Mesothelial cell of epicardium (in vitro differentiated cells): ENCODE measurements at regions not wholly inside any gene's neighbourhood (a gene's known extent, or its start where the extent isn't known, plus 50 kb on each side); places are given as distances from the start of the nearest gene placed in this dataset.

Experiments used
- DNase-seq, 2 experiments: peaks; one replicate each; pipeline ENCODE4 v3.0.0; 2021; ENCODE audit warnings: low spot score in 2 of 2; ENCODE audit not compliant: unreplicated experiment in 2 of 2
- H3K27ac Mint-ChIP-seq: 2 replicates; pipeline ENCODE4 v1.8.0; 2021; ENCODE audit warnings: mixed read lengths
- H3K27me3 Mint-ChIP-seq: 2 replicates; pipeline ENCODE4 v1.8.0; 2021; ENCODE audit warnings: low read depth, mixed read lengths
- H3K36me3 Mint-ChIP-seq: 2 replicates; pipeline ENCODE4 v1.8.0; 2021; ENCODE audit warnings: mixed read lengths
- H3K4me1 Mint-ChIP-seq: 2 replicates; pipeline ENCODE4 v1.8.0; 2021; ENCODE audit warnings: mixed read lengths
- H3K4me3 Mint-ChIP-seq: 2 replicates; pipeline ENCODE4 v1.8.0; 2021; ENCODE audit warnings: mild to moderate bottlenecking, moderate library complexity, mixed read lengths
- H3K9me3 Mint-ChIP-seq: 2 replicates; pipeline ENCODE4 v1.8.0; 2021; ENCODE audit warnings: mixed read lengths
- CTCF ChIP-seq: fragments of 200-600 bp; sonication (generic); IDR thresholded peaks from one replicate; pipeline ENCODE4 v1.5.0; 2021; ENCODE audit warnings: antibody characterized with exemption; ENCODE audit not compliant: unreplicated experiment

- Mint-ChIP-seq H3K36me3 (peaks cover 44% of the 10 kb centered on the region), H3K27ac (no peak overlapping the region), H3K4me1 (no peaks in the 10 kb centered on the region), H3K4me3 (no peak overlapping the region), H3K27me3 (no peaks in the 10 kb centered on the region), H3K9me3 (peaks cover 35% of the 10 kb centered on the region)
- no peak for DNase-seq
- no peak for TF ChIP-seq CTCF
These were observed 184.6 kb downstream of the OR13H1 start for GRCh38 chrX:131728295-131729145.

DNA sequence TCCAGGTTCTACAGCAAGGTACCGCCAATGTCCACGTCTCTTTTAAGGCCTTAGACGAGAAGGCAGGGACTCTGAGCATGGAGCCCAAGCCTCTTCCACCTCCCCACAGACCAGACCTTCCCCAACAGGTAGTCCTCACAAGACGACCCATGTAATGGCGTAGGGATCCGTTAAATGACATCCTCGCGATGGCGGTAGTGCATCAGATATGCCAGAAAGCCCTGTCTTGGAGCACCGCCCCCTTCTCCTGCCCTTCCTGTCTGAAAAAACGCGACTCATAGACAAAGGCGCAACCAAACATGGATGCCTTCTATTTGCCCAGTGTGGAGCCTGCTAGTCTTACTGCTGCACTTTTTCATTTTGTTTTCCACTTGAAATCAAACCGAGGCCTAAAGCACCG is 185.4 kb downstream of the OR13H1 start:
- H3K27me3 Mint-ChIP-seq, result no peaks in the 10 kb centered on the region
- peaks cover 35% of the 10 kb centered on the region for H3K9me3 Mint-ChIP-seq
- H3K36me3 Mint-ChIP-seq, result peaks cover 51% of the 10 kb centered on the region
- H3K27ac Mint-ChIP-seq, result no peak overlapping the region
- H3K4me3 Mint-ChIP-seq, result no peak overlapping the region
- TF ChIP-seq CTCF, result no peak
- no peaks in the 10 kb centered on the region for H3K4me1 Mint-ChIP-seq
- DNase-seq, result no peak

GRCh38 chrX:131734621-131735020 is 190.7 kb downstream of the OR13H1 start:
- peaks cover 38% of the 10 kb centered on the region for H3K36me3 Mint-ChIP-seq
- DNase-seq, result no peak

DNA sequence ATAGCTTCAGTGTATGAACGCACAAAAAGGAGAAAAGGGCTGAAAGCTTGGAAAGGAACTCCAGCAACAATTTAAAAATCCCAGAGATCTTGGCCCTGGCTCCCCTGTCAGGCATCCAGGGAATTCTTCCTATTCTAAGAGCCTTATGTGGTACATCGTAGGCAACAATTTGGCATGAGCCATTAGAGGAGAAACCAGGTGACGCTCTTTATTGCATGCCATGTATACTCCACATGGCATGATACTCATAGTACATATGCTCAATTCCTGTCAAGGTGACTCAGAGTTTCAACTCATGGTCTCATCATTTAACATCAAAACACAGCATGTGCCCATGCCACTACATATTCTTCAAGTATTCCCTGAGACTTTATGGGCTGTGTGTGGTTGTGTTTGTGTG is 191.3 kb downstream of the OR13H1 start:
- no peak for TF ChIP-seq CTCF
- no peak overlapping the region for H3K4me3 Mint-ChIP-seq
- peaks cover 9% of the 10 kb centered on the region for H3K9me3 Mint-ChIP-seq
- peaks cover 42% of the 10 kb centered on the region for H3K36me3 Mint-ChIP-seq
- DNase-seq, result no peak
- H3K27me3 Mint-ChIP-seq, result no peaks in the 10 kb centered on the region
- no peaks in the 10 kb centered on the region for H3K4me1 Mint-ChIP-seq
- no peak overlapping the region for H3K27ac Mint-ChIP-seq

More at GRCh38 chrX:131734621-131735020, 190.7 kb downstream of the OR13H1 start:
- no peak for TF ChIP-seq CTCF
- Mint-ChIP-seq H3K27me3 (no peaks in the 10 kb centered on the region), H3K9me3 (peaks cover 4% of the 10 kb centered on the region), H3K4me3 (no peak overlapping the region), H3K4me1 (no peaks in the 10 kb centered on the region), H3K27ac (no peak overlapping the region)

- no peaks in the 10 kb centered on the region for H3K27me3 Mint-ChIP-seq
- no peak for DNase-seq
- no peak for TF ChIP-seq CTCF
These were observed 195.9 kb downstream of the OR13H1 start for GRCh38 chrX:131739823-131740222.

More at GRCh38 chrX:131739823-131740222, 195.9 kb downstream of the OR13H1 start:
- Mint-ChIP-seq H3K4me1 (no peaks in the 10 kb centered on the region), H3K4me3 (no peak overlapping the region), H3K9me3 (peaks cover 28% of the 10 kb centered on the region), H3K36me3 (peaks cover 53% of the 10 kb centered on the region), H3K27ac (no peak overlapping the region)
